Activated CD4-positive, alpha-beta T cell treated with anti-CD3 and anti-CD28 coated beads for 4 hours (primary cell): ENCODE measurements at regions not wholly inside any gene's neighbourhood (a gene's known extent, or its start where the extent isn't known, plus 50 kb on each side); places are given as distances from the start of the nearest gene placed in this dataset.

Experiments used
- DNase-seq, 2 donors: peaks; one replicate each; pipeline ENCODE4 v3.0.0-alpha.2; 2020

DNA sequence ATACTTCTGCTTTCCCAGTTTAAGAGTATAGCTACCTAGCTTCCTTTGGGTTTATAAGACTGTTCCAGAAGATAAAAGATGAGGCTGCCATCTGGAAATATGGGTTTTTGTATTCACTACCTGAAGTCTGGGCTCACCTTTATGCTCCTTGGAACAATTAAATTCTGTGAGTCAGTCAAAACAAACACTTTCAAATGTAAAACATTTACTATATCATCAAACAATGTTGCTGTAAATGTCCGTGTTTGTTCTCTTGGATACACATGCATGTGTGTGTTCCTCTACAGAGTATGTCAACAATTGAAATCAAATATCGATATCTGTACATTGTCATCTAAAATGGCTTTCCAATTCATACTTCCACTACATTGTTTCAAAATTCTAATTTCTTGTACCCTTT, 525.6 kb downstream of the MDFIC start:
- no peak for DNase-seq

DNA sequence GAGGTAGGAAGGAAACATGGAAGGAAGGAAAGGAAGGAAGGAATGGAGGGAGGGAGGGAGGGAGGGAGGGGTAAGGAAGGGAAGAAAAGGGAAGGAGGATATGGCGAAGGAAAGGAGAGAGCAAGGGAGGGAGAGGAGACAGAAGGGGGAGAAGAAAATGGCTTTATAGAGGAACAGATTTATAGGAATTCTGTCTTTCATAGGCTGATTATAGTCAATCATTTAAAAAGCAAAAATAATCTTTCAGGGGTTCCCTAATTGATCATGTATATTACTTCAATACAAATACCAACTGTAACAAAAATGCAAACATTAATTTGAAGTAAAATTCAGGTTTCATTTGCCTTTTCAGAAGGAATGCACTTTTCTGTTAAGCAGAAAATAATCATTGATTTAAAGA, 519.1 kb downstream of the MDFIC start:
- DNase-seq = no peak

DNA sequence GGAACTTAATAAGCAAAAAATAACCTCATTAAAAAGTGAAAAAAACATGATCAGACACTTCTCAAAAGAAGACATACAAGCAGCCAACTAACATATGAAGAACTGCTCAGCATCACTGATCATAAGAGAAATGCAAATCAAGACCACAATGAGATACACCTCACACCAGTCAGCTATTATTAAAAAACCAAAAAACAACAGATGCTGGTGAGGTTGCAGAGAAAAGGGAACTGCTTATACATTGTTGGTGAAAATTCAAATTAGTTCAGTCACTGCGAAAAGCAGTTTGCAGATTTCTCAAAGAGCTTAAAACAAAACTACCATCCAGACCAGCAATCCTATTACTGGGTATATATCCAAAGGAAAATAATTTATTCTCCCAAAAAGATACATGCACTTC, 513.3 kb downstream of the MDFIC start:
- DNase-seq = no peak

DNA sequence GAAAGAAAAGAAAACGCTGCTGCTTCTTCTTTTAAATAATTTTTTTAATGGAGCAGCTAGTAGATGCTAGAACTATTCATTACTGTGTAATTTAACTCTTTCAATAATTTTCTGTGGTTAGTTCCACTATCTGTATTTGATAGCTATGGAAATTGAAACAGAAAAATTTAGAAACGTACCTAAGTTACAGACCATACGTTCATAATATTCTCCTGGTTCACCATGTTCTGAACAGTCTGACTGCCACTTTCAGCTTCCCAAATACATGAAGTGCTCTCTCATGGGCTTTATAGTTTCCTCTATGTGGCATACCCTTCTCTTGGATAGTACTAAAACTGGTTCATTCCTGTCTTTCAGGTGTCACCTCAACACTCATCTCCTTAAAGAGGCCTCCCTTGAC, 508.0 kb downstream of the MDFIC start:
- no peak for DNase-seq

DNA sequence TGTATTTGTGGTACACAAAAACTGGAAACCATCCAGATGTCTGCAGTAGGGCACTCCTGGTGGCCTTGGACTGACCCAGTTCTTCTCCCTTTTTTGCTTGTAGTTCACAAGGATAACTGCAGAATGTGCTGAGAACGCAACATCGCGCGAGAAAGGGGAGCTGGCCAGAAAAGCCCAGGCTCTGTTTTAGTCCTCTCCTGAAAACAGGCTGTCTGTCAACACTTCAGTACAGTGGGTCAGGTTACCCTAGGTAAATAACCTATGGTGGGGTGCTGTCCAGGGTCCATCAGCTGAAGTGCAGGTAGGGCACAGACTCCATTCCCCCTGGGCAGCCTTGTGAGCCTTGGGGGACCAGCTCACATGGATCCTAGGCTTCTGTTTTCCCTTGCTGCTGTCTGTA, 495.8 kb downstream of the MDFIC start:
- no peak for DNase-seq

DNA sequence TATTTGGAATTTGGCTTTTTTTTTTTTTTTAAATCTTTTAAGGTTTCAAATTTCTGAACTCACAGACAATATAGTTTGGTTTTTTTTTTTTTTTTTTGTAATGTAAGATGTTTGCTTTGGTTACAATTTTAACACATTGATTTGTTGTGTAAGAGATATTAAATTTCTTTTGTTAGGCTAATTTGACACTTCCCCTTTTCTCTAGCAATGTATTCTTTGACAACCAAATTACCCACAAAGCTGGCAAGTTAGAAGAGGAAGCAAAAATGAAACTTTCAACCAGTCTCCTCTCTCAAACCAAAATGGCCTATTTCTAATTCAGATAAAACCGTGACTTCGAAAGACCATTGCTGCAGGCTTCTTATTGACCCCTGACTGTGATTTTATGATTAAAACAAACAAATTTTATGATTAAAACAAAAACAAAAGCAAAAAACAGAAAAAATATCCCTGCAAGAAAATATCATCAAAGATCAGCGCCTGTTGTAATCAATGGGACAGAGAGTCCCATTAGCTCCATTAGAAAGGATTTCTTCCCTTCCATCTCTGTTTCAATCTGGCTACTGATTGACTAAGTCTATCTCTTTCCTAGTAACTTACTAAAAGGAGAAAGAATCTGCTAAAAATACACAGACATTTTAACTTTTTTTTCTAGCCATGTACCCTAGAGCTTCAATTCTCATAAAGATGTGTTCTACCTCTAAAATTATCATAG, 489.2 kb downstream of the MDFIC start:
- DNase-seq = no peak

DNA sequence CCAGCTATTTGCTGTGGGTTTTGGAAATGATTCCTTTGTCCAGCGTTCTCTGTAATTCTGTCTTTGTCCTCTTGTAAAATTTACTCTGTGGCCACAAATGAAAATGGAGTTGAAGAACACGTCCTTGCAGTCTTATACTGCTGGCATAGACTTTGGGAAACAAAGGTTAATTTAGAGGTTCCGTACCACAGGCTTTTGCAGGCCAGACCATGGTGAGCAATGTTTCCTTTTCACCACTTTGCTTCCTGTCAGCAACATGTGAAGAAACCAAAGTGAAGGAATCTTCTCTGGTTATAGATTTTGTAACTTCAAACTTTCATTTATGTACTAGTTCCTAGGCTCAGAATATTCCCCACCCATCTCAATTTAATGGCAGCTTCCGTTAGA, 488.5 kb downstream of the MDFIC start:
- DNase-seq = no peak

DNA sequence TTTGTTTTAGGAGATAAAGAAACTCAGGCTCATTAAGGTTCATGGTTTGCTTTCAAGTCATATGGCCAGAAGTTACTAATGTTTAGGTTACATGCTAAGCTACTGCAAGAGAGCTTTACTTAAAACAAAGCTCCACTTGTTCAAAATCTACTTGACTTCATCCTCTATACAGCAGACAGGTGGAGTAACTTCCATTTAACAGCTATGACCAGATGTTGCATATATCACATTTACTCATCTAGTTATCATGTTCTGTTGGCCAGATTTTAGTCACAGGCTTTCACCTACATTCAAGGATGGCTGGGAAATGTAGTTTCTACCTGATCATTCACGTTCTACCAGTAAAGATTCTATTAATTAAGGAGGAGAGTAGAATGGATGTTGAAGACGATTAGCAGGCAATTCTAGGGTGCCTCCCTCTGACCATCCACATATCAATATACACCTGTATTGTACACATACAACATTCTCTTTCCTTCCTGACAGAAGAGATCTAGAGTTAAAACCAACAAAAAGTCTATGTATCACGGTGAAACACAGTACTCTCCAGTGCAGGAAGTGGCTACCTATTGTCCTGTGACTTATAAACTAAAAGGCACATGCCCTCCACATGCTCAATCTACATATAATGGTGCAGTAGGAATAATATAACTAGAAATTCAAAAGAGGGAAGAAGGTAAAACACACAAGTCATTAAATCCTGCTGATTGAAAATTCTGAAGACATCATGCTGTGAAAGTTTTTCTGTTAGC, 488.0 kb downstream of the MDFIC start:
- no peak for DNase-seq

DNA sequence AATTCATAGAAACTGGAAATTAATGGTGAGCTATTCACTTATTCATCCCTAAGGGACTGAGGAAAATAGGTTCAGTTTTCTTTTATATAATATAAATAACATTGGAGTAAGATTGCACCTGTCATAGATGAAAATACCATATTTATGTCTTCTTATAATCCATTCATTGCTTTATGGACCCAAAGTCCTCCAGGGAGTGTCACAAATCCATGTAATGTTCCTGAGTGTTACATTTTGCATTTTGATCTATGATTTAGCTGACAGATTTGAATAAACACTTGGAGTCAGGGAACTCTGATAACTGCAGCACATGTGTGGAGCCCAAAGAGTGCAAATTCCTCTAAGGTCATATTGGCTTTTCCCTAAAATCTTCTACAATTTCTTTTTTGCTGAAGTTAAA, 484.3 kb downstream of the MDFIC start:
- no peak for DNase-seq

DNA sequence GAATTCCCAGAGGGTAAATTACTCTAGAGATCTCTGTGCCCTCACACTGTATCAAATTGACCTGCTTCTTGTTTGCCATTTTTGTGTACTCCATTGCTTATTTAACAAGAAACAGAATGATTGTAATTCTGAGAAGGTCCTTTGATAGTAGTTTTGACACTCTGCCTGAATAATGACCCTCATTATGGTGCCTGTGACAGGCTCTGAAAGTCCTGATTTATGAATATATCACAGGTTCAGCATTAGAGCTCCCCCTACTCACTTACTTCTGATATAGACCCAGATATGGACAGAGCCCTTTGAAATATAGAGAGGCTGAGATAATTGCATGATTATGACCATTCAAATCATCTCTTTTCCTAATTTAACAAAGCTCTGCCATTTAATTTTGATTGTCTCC, 465.2 kb downstream of the MDFIC start:
- no peak for DNase-seq

DNA sequence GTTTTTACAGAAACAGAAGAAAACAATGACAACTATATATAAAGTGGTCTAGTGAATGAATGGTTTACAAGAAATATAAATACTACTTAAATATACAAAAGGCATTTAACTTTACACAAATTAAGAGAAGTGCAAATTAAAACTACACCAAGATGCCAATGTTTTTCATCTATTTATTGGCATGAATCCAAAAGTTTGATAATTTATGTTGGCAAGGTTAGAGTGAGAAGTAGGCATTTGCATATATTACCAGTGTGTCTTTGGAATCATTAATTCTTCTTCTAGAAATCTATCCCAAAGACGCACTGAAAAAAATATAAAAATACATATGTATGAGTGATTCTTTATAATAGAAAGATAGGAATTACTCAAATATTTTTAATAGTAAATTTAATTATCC, 457.4 kb downstream of the MDFIC start:
- DNase-seq = no peak

DNA sequence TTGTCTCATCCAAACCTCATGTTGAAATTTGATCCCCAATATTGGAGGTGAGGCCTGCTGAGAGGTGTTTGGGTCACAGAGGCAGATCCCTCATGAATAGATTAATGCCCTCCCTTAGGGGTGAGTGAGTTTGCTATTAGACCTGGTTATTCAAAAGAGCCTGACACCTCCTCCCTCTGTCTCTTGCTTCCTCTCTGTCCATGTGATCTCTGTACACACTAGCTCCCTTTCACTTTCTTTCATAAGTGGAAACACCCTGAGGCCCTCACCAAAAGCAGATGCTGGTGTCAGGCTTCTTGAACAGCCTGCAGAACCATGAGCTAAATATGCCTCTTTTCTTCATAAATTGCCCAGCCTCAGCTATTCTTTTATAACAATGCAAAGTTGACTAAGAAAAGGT, 447.1 kb downstream of the MDFIC start:
- no peak for DNase-seq

DNA sequence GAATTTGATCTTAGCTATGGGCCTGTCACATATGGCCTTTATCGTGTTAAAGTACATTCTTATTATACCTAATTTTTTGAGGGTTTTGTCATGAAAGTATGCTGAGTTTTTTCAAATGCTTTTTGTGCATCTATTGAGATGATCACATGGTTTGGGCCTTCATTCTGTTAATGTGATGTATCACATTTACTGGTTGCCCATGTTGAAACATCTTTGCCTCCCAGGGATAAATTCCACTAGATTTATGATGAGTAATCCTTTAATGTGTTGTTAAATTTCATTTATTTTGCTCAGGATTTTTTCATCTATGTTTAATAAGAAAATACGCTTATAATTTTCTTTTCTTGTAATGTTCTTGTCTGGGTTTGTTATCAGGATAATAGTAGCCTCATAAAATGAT, 442.0 kb downstream of the MDFIC start:
- no peak for DNase-seq

DNA sequence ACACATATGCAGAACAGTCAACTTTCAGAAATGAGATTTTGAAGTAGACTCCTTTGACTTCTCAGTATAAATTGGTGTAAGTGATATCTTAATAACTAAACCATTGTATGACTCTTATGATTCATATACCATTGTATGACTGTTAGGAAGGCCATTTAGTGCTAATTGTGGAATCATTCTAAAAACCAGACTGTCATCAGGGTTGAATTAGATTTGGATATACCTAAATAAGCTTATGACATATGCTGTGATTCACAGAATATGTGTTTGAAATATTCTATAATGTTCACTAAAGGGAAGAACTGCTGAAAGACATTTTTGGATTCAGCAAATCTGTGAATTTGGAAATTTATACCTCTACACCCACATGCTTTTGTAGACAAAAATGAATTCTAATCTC, 438.1 kb downstream of the MDFIC start:
- no peak for DNase-seq

DNA sequence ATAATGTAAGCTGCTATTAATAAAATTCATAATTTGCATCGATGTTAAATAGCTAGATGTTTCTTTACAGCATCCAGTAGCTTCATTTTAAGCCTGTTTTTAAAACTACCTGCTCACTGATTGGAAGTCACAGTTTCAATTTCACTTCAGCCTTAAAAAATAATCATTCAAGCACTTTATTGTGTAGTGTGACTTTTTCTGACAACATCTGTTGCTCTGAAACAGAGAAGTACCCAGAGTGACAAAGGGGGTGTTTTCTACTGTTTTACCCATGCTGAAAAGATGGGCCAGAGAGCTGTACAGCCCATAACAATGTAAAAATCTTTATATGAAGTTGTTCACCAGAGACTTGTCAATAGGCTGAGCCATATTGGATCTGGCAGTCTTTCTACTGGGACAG, 437.2 kb downstream of the MDFIC start:
- DNase-seq = no peak

DNA sequence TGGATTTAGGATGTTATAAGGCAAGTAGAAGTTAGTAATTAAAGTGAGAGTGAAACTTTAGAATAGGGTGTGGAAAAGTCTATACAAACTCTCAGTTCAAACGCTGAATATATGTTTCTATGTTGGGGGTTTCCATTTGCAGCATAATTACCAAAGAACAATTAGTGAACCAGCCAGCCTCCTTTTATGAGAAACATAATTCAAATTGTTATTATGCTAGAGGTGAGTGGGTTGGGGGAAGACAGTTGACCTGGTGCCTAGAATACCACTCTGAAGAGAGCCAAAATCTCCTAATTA, 435.8 kb downstream of the MDFIC start:
- DNase-seq = no peak

DNA sequence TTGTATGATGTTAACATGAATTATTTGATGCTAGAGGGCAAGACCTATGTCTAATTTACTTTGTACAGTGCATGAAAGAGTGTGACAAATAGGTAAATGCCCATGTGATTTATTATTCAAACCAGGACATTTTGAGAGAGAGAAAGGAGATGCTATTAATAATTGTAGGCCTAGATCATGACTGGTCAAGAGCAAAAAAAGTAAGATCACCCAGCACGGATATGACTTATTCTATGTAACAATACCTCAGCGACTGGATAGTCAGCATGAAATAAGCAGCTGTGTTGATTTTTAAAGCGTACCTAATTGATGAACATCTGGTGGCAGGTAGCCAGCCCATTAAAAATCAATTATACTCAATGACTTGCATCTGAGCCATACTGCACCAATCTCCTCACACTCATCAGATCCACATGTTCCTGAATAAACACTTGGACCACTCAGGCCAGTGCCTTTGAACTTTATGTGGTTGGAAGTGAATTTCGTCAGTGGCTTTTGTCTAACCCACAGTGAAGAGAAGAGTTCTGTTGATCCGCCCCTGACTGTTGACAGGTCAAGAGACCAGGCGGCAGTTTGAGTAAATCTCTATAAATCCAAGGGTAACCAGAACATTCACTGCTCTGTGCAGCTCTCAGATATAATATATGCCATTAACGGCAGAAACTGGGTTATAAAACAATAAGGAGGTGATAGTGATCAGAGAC, 435.3 kb downstream of the MDFIC start:
- DNase-seq = no peak

DNA sequence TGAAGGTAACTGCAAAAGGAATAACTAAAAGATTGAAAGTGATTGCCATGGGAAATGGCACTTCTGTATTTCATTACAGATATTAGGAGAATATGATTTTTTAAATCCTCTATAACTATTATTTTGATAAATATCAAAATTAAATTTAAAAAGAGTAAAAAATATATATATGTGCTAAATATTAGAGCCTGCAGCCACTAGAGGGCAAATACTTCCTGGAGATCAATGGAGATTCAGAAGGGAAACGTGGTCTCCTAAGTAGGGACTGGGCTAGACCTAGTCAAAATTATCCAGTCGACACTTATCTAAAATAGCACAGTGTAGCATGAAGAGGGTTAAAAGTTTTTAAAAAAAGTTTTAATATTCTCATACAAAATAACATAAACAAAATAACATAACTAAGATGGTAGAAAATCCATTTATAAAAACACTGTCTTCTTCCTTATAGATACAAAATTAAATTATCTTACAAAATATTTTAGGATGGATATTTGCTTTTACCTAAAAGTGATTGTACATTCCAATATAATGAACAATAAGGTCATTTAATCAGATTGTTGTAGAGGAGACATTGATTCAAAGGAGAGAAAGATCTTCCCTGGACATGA, 434.3 kb downstream of the MDFIC start:
- DNase-seq = no peak

DNA sequence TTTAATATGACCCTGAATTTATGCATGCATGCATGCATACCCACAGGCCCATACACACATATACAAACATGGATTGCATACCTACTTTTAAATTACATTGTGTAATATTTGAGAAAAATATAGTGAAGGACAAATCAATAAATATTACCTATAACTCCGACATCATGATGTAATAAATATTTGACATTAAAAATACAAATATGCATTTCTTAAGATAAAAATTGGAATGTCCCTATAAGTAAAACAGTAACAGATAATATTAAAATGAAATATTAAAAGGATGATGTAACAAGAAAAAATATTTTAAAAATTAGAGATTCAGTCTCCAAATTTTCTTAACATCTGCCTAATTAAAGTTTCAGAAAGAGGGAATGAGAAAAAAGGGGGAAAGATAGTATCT, 433.0 kb downstream of the MDFIC start:
- no peak for DNase-seq

DNA sequence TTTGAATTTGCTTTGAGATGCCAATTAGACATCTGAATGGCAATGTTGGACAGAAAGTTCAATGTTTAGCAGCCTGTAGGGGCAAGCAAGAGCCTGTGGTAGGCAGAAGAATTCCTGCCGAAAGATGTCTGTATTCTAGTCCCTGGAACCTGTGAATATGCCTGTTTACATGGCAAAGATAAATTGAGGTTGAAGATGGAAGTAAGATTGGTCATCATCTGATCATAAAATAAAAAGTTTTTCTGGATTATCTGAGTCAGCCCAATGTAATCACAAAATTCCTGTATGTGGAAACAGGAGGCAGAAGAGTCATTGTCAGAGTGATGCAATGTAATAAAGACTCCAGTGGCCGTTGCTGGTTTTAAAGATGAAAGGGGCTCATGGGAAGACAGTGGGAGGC, 430.5 kb downstream of the MDFIC start:
- DNase-seq = no peak

DNA sequence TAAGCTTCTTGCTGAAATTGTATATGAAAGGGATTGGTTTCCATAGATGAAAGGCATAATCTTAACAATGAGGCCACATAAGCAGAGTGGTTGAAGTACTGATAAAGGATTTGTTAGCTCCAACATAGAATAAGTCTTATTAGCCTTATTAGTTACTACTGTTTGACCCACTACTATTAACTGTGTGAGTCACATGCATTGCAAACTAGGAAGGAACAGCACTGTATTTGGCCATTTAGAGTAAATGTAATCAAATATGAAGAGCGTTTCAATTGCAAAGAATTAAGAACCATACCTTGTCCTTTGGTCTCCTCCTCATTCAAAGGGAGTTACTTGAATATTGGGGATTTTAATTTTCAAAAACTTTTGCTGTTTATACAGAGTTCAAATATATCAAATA, 428.9 kb downstream of the MDFIC start:
- DNase-seq = no peak

DNA sequence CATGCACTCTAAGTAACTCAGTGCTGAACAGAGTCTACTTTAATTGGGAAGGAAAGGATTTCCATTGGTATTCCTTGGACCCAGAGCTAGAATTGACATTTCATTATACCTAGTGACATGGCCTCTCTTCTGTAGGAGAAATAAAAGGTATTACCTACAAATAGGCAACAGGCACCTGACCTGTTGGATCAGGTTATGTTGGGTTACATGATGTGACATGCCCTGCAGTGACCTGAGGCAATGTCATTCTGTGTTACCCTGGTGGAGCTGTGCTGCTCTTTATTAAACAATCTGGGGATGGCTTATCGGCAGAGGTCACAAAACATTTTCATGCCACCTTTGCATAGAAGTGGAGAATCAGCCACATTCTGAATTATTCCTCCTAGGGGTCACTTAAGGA, 427.7 kb downstream of the MDFIC start:
- DNase-seq = no peak

DNA sequence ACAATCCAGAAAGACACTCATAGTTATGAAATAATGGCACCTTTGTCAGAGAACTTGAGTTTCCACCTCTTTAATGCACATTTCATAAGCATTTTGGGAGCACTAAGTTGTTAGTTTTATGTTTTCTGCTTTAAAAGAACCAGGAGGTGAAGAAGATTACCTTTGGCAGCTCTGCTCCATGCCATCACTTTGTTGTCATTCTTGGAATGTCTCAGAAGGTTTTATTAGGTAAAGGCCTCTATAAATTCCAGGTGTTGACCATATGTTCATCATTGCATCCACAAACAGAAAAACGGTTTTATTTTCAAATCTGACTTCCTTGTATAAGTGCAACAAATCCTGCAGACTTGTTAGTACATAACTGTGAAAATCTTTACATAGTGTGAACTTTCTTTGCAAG, 424.8 kb downstream of the MDFIC start:
- no peak for DNase-seq

DNA sequence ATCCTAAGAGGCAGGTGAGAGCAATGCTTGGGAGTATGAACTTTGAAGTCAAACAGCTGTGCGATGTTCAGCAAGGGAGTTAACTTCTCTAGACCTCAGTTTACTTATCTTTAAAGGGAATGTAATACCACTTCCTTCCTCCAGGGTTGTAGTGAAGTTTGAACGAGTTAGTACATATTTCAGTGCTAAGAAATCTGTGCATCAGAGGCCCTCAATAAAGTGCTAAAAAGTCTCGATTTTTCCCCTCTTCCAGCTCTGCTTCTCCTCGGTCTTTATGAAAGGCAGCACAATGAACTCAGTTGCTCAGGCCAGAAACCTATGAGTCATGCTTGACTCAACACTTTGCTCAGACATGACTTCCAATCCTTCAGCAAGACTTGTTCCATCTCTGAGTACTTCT, 418.9 kb downstream of the MDFIC start:
- DNase-seq = no peak
